ENCODE measurements at regions not wholly inside any gene's neighbourhood (a gene's known extent, or its start where the extent isn't known, plus 50 kb on each side); places are given as distances from the start of the nearest gene placed in this dataset.

DNA sequence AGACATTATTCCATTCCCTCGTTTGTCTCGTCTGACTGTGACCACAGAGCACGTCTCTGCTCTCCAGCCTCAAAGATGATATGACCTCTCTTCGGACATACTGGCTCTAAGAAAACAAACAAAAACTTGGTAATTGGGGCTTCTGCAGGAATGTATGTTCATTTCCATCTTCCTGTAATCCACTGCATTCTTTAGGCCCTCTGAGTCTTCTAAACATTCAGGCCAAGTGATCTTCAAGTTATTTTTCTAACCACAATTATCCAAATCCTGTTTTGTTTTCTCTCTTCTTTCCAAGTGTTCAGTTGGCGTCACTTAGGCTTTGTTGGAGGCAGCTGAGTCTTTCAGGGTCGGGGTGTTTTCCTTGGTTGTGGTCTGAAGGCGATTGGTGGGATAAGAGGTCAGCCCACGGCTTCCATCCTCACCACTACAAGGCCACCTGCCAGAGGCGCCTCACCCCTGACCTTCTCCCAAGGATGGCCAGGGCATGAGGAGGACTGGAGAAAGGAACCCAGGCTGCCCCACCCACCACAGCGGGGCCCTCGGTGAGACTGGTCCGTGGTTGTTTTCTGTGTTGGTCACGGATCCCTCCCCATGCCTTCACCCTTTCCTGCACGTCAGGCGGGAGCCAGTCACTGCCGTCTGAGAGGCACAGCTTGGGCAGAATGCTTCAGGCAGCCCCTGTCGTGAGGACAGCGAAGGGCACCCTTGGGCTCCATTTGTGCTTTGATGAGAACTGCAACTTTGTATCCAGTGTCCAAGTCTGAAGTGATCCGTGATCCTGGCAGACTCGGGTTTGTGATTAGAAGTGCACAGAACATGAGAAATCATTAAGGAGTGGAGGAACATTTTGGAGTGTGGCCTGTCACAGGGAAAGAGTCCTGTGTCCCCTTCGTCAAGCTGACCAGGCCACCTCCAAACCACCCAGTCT is 88.6 kb upstream of the FHL2 start:
- no peak overlapping the region for H3K9ac ChIP-seq (ENCODE audit: low read length)
- no peak overlapping the region for H3K4me3 ChIP-seq (ENCODE audit: control extremely low read depth in 1 of 5, extremely low read depth in 1 of 5, insufficient read depth in 1 of 5, low read depth in 2 of 5, low read length in 4 of 5)
- H3K4me2 ChIP-seq (replicated peaks; ENCODE audit: low read depth, low read length, poor library complexity, severe bottlenecking) = no peak overlapping the region
- WGBS (ENCODE audit: insufficient coverage) = 94% methylated on average over 14 of the region's 21 CpGs
- TF ChIP-seq EZH2 (IDR thresholded peaks at IDR 0.05; ENCODE audit: borderline replicate concordance, insufficient read depth, low read depth, low read length, poor library complexity, severe bottlenecking) (no peak), CTCF (IDR thresholded peaks at IDR 0.05) (no peak)
- H3K27me3 ChIP-seq (replicated peaks in 1 of 4; ENCODE audit: control extremely low read depth in 1 of 4, control insufficient read depth in 3 of 4, insufficient read depth in 4 of 4, low read length in 3 of 4) = no peaks in the 10 kb centered on the region
- no peak overlapping the region for H3K4me3 Mint-ChIP-seq
- H3K27ac ChIP-seq (ENCODE audit: low read length in 2 of 2) = no peak overlapping the region
- H3K4me1 Mint-ChIP-seq = no peaks in the 10 kb centered on the region
- no peaks in the 10 kb centered on the region for H4K20me1 ChIP-seq (ENCODE audit: control insufficient read depth, insufficient read depth, low read length, poor library complexity, severe bottlenecking)
- no peaks in the 10 kb centered on the region for H3K79me2 ChIP-seq (ENCODE audit: control insufficient read depth, insufficient read depth, low read length)
- no peak overlapping the region for H3K27ac Mint-ChIP-seq
- intact Hi-C loops (cut with micrococcal nuclease) = no loop called here
- no peaks in the 10 kb centered on the region for H3K4me1 ChIP-seq (ENCODE audit: control insufficient read depth in 2 of 2, insufficient read depth in 2 of 2, low read length in 2 of 2)
- no peak overlapping the region for H2AFZ ChIP-seq (ENCODE audit: insufficient read depth, low read depth, low read length, poor library complexity, severe bottlenecking)
- H3K9me3 ChIP-seq (ENCODE audit: control extremely low read depth in 1 of 3, control insufficient read depth in 2 of 3, insufficient read depth in 1 of 3, low read length in 2 of 3) = no peaks in the 10 kb centered on the region
- H3K9me3 Mint-ChIP-seq (ENCODE audit: insufficient read depth) = peaks cover 2% of the 10 kb centered on the region
- no peaks in the 10 kb centered on the region for H3K36me3 ChIP-seq (replicated peaks in 1 of 2; ENCODE audit: control extremely low read depth in 1 of 2, control insufficient read depth in 1 of 2, extremely low read depth in 1 of 2, insufficient read depth in 2 of 2, low read length in 1 of 2)
- POLR2A ChIA-PET = no interaction called here
- H3K27me3 Mint-ChIP-seq = peaks cover 7% of the 10 kb centered on the region
- no peak for ATAC-seq (ENCODE audit: low read depth)
- DNase-seq = no peak
- CTCF ChIA-PET = no interaction called here

DNA sequence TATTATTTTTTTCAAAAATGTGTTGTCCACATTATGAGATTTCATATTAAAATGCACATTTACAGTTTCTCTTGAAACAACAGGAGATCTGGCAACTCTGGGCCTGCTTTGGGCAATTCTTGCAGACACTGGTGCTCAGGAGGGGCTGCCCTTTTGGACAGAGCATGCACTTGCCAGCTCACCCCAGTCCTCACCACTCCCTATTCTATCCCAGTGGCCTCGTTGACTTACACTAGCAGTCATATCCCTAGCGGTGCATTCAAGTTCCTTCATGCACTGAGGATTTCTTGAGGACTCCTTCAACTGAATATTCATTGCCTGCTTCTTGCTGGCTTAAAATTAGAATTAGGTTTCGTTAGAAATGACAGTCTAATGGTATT is 87.9 kb upstream of the FHL2 start:
- ATAC-seq (ENCODE audit: low read depth) (no peak), DNase-seq (no peak)
- no peaks in the 10 kb centered on the region for H3K4me1 Mint-ChIP-seq
- H3K4me3 Mint-ChIP-seq = no peak overlapping the region
- H4K20me1 ChIP-seq (ENCODE audit: control insufficient read depth, insufficient read depth, low read length, poor library complexity, severe bottlenecking) = no peaks in the 10 kb centered on the region
- H3K36me3 ChIP-seq (replicated peaks in 1 of 2; ENCODE audit: control extremely low read depth in 1 of 2, control insufficient read depth in 1 of 2, extremely low read depth in 1 of 2, insufficient read depth in 2 of 2, low read length in 1 of 2) = no peaks in the 10 kb centered on the region
- H2AFZ ChIP-seq (ENCODE audit: insufficient read depth, low read depth, low read length, poor library complexity, severe bottlenecking) = no peak overlapping the region
- H3K4me1 ChIP-seq (ENCODE audit: control insufficient read depth in 2 of 2, insufficient read depth in 2 of 2, low read length in 2 of 2) = no peaks in the 10 kb centered on the region
- no peak overlapping the region for H3K4me2 ChIP-seq (replicated peaks; ENCODE audit: low read depth, low read length, poor library complexity, severe bottlenecking)
- no peaks in the 10 kb centered on the region for H3K27me3 ChIP-seq (replicated peaks in 1 of 4; ENCODE audit: control extremely low read depth in 1 of 4, control insufficient read depth in 3 of 4, insufficient read depth in 4 of 4, low read length in 3 of 4)
- no peak overlapping the region for H3K4me3 ChIP-seq (ENCODE audit: control extremely low read depth in 1 of 5, extremely low read depth in 1 of 5, insufficient read depth in 1 of 5, low read depth in 2 of 5, low read length in 4 of 5)
- WGBS (ENCODE audit: insufficient coverage) = 80% methylated on average over 1 of the region's 3 CpGs
- POLR2A ChIA-PET = no interaction called here
- H3K79me2 ChIP-seq (ENCODE audit: control insufficient read depth, insufficient read depth, low read length) = no peaks in the 10 kb centered on the region
- H3K9me3 Mint-ChIP-seq (ENCODE audit: insufficient read depth) = no peaks in the 10 kb centered on the region
- H3K27ac ChIP-seq (ENCODE audit: low read length in 2 of 2) = no peak overlapping the region
- intact Hi-C loops (cut with micrococcal nuclease) = no loop called here
- H3K27me3 Mint-ChIP-seq = peaks cover 3% of the 10 kb centered on the region
- no peak overlapping the region for H3K9ac ChIP-seq (ENCODE audit: low read length)
- CTCF ChIA-PET = no interaction called here
- no peak for TF ChIP-seq EZH2 (IDR thresholded peaks at IDR 0.05; ENCODE audit: borderline replicate concordance, insufficient read depth, low read depth, low read length, poor library complexity, severe bottlenecking)
- no peak for TF ChIP-seq CTCF (IDR thresholded peaks at IDR 0.05)
- no peaks in the 10 kb centered on the region for H3K9me3 ChIP-seq (ENCODE audit: control extremely low read depth in 1 of 3, control insufficient read depth in 2 of 3, insufficient read depth in 1 of 3, low read length in 2 of 3)
- no peak overlapping the region for H3K27ac Mint-ChIP-seq
